GM19239 (cell line): ENCODE measurements at regions not wholly inside any gene's neighbourhood (a gene's known extent, or its start where the extent isn't known, plus 50 kb on each side); places are given as distances from the start of the nearest gene placed in this dataset.
A peak's percentile ranks its signal among the peaks of the same experiment; 100 is the strongest.

Source experiments
- DNase-seq: peaks from one replicate; pipeline ENCODE4 v3.0.0; 2011; ENCODE audit warnings: low spot score; ENCODE audit not compliant: insufficient read length
- FAIRE-seq: peaks from 2 replicates; lab custom pipeline; 2011; peaks lifted over from hg19 to GRCh38; lab: Jason Lieb, UNC

- DNase-seq (no peak), FAIRE-seq (no peak)
These were observed 112.7 kb downstream of the OAT start for GRCh38 chr10:124305984-124306383.

DNA sequence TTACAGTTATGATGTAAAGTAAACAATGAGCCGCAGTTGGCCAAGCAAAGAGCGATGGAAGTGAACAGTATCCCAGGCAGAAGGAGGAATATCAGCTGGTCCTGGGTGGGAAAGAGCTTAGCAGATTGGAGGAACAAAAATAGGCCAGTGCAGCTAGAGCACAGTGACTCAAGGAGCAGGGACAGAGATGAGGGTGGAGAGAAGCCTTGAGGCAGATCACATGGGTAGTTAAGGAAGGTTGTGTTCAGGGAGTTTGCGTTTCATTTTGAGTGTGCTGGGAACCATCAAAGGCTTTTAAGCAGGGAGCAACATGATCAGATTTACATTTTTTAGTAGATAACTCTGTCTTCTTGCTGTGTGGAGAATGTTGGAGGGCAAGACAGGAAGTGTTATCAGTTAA is 113.6 kb downstream of the OAT start:
- FAIRE-seq: no peak
- no peak for DNase-seq

DNA sequence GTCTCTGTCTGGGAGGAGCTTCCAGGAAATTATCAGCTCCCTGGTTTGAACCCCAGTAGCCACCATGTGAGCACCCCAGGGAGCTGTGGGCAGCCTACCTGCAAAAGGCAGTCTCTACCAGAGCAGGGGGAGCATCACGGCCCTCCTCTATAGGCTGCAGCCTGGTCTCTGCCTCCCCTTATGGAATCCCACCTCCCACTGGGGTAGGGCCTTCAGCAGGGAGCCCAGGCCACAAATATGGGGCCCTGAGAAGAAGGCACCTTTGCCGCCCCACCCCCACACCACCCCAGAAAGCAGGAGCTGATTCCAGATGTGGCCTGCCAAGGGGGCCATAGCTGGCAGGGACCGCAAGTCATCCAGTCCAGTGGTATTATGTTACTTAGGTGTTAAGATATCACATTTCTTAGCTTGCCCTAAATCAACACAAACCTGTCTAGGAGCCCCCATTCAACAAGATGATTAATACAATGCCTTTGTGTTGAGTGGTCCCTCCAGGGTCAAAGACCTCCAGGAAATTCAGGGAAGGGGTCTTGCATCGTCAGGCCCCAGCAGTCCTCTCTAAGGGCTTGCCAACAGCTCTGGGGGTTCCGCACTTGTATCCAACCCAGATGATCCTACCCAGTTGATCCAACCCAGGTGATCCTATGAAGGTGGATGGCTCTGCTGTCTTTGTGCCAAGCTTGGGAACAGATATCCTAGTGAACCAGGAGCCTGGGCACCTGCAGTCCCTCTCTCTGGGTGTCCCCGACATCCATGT is 114.9 kb downstream of the OAT start:
- DNase-seq: no peak
- no peak for FAIRE-seq

DNA sequence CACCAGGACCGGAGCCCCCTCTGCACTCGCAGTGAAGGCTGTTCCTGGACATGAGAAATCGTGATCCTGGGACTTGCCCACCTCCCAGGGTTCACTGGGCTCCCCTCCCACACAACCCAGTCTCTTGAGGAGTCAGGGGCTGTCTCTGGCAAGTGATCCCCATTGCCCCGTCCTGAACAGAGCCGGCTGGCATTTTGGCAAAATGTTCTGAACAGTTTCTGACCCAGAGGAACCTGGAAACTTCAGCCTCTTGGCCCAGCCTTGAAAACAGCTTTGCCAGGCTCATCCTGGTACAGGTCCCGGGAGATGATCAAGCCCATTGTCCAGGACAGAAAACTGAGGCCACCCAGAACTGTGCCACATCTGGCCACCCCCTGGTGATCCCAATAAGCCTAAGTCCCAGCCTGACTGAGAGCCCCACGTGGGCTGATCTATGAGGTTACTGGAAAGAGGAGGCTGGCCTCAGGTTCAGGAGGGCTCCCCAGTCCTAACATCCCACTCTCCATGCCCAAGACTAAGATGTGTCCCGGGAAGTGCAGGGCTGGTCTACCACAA is 115.7 kb downstream of the OAT start:
- FAIRE-seq: no peak
- no peak for DNase-seq

DNA sequence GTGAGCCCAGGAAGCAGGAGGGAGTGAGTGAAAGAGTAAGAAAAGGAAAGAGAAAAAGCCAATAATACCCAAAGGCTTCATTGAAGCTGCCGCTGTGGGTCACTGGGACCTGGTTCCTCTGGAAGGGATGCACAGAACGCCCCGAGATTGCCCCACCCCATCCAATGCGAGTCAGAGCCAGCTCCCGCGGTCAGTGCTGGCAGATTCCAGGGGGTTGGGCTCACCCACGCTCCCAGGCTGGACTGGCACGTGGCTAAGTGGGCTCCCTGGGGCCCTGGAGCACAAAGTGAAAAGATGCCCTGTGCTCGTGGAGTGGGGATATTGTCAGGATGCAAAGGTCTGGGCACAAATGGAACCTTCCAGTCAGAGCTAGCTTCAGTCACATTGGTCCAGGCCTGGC is 117.0 kb downstream of the OAT start:
- FAIRE-seq (no peak), DNase-seq (no peak)

DNA sequence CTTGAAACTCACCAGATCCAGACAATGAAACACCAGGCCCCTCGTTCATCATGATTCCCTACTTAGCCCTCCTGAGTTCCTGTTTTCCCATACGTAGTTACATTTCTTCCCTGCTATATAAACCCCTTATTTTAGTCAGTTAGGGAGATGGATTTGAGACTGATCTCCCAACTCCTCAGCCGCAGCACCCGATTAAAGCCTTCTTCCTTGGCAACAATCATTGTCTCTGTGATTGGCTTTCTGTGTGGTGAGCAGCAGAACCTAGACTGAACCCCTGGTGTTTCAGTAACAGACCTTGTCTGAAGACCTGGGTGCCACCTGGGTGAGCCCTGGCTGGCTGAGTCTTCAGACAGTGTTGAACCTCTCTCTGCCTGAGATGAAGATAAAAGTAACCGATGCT is 118.0 kb downstream of the OAT start:
- no peak for DNase-seq

DNA sequence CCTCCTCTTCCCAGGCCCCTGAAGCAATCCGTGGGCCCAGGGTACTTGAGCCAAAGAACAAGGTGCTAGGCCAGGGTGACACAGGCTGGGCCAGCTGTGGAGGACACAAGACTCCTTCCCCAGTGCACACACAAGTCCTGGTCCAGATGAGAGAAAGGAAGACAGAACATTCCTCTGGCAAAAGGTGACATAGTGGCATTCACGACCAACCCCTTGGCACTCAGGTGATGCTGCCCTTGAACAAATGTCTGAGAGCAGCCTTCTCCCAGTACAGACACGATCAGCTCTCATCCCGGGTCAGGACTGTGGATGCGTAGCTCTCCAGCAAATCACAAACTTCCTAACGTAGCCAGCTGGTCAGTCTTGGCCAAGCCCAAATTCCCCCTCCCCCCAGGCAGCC is 118.5 kb downstream of the OAT start:
- FAIRE-seq: no peak
- no peak for DNase-seq

More for the DNA sequence above, 118.0 kb downstream of the OAT start:
- no peak for FAIRE-seq

GRCh38 chr10:124299696-124300095 is 119.0 kb downstream of the OAT start:
- FAIRE-seq (no peak), DNase-seq (no peak)

- no peak for DNase-seq
- FAIRE-seq: no peak
These were observed 119.8 kb downstream of the OAT start for GRCh38 chr10:124298891-124299290.

- DNase-seq (no peak), FAIRE-seq (no peak)
These were observed 121.6 kb downstream of the OAT start for GRCh38 chr10:124296813-124297788.

GRCh38 chr10:124296121-124296812 is 122.5 kb downstream of the OAT start:
- FAIRE-seq (no peak), DNase-seq (no peak)

GRCh38 chr10:124294811-124295770 is 123.6 kb downstream of the OAT start:
- FAIRE-seq (no peak), DNase-seq (no peak)

- DNase-seq (no peak), FAIRE-seq (no peak)
These were observed 124.9 kb downstream of the OAT start for GRCh38 chr10:124293616-124294449.

DNA sequence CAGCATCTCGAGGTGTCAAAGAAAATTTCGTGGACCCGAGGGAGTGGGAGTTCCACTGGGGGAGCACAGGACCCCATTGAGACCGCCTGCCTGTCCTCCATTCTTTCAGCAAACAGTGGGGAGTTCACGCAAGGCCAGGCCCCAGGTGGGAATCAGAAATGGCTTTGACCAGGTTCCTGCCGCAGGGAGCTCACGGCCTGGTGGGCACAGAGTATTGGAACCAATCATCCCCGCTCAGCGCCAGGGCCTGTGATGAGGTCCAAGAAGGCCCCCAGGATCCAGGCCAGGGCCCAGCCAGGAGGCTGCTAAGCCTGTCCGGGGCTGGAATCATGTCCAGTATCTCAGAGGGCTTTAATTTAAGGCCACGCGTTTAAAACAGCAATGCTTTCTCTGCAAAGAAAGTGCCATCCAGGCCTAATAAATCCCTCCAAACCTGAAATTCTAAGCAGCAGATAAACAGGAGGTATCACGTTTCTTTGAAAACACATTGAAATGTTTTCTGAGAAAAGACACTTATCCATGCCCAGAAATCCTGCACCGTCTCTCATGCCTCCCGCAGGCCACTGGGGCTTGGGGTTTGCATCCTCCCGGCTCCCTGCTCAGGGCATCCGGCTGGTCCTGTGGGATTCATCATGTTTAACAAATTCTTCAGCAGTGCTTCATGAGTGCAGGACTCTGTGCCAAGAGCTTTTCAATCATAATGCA is 125.7 kb downstream of the OAT start:
- FAIRE-seq (no peak), DNase-seq (no peak)

GRCh38 chr10:124291001-124291701 is 127.6 kb downstream of the OAT start:
- DNase-seq: no peak
- no peak for FAIRE-seq

- peak; percentile 66 for FAIRE-seq
- peak; percentile 28 for DNase-seq
These were observed 128.6 kb downstream of the OAT start for GRCh38 chr10:124289851-124290795.
